RPMI7951 (cell line): ENCODE measurements at regions not wholly inside any gene's neighbourhood (a gene's known extent, or its start where the extent isn't known, plus 50 kb on each side); places are given as distances from the start of the nearest gene placed in this dataset.
"Not testable (repeated sequence)": the region's sequence is repeated elsewhere in the genome, so short reads cannot be mapped to it uniquely, and the experiment has no call there.

Experiments used
- DNase-seq: peaks from one replicate; pipeline ENCODE4 v3.0.0-alpha.2; 2012; ENCODE audit warnings: low read depth

- DNase-seq, result peak; percentile 34
These were observed 142.3 kb upstream of the KCNJ18 start for GRCh38 chr17:21550031-21550430.

DNA sequence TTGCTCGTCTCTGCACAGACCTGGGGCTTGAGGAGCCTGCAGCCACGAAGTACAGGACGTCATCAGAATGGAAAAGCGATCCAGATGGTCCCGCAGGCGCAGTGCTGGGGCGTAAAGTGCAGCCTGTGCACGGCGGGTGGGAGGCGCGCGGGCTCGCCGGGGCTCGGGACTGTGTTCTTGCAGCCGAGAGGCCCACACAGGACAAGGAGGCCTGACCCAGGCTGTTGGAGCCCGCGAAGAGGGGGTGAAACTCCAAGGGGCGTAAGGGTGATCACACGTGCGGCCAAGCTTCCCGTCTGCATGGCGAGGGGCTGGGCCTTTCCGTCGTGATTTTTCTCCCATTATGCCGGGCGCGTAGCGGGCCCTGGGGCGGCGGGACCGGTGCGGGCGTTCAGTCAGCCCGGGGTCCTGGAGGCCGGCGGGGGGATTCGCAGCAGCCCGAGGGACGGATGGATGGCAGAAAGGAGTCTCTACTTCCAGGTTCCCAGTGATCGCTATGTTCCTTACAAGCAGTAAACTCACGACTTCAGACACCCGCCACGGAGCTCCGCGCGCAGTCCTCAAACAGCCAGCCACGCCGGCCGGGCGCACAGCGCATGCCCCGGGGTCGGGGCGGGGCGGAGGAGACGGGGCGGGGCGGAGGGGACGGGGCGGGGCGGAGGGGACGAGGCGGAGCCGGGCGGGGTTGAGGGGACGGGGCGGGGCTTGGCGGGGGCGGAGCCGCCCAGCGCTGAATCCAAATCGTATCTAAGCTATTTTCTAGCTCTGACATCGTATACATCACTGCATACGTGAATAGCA lies 141.0 kb upstream of the KCNJ18 start:
- DNase-seq, result peak; percentile 77

DNA sequence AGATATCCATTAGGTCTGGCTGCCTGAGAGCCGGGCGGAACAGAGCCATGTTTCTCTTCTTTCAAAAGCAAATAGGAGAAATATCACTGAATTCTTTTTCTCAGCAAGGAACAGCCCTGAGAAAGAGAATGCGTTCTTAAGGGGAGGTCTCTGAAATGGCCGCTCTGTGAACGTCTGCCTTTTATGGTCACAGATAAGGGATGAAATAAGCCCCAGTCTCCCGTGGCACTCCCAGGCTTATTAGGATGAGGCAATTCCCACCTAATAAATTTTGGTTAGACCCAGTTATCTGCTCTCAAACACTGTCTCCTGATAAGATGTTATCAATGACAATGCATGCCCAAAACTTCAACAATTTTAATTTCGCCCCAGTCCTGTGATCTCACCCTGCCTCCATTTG lies 133.4 kb upstream of the KCNJ18 start:
- not testable (repeated sequence) for DNase-seq

GRCh38 chr17:21564262-21564661 lies 128.1 kb upstream of the KCNJ18 start:
- DNase-seq, result no peak

DNA sequence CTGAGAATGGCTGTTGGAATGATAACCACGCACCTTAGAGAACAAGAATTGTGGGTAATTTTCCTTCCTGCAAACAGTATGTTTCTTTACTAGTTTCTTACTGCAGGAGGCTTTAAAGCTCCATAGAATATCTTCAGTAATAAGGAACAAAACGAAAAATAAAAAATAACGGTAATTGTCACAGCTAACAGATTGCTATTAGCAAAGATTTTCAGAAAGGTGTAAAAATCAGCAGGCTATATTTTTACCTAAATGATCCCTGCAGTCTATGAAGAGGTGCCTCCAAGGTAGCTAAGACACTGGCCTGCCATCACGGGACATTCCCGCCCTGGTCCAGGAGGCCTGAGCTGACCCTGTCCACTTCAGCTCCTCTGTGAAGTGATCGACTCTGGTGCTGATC lies 127.6 kb upstream of the KCNJ18 start:
- not testable (repeated sequence) for DNase-seq

- DNase-seq, result not testable (repeated sequence)
These were observed 121.9 kb upstream of the KCNJ18 start for GRCh38 chr17:21570427-21570826.

GRCh38 chr17:21572148-21572547 lies 120.2 kb upstream of the KCNJ18 start:
- not testable (repeated sequence) for DNase-seq

GRCh38 chr17:21573271-21573960 lies 118.9 kb upstream of the KCNJ18 start:
- not testable (repeated sequence) for DNase-seq

DNA sequence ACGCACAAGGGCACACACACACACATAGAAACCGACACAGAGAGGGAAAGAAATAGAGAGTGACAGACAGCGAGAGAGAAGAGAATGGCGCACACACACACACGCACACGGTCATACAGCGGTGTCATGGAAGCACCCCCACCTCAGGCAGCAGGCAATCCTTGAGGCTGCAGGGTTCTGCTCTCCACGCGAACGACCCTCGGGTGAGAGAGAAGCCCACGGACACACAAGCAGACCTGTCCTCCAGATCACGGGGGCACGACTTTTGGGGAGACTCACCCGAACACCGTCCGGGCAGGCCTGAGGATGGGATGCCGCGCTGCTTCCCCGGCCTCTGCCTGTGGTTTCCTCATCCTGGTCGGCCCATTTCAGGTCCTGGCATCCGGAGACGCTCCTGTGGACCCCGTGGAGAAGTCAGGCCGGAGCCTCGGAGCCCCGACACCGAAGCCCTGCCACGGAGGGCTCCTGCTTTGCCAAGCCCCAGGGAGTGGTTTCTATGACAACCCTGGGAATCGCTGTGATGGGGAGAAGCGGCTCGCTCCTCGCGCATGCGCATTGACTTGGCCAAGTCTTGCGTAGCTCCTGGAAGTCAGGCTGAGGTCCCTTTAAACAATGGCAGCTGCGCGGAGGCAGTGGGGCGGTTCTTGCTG lies 118.2 kb upstream of the KCNJ18 start:
- DNase-seq, result peak; percentile 72

GRCh38 chr17:21574611-21575255 lies 117.6 kb upstream of the KCNJ18 start:
- not testable (repeated sequence) for DNase-seq

GRCh38 chr17:21578783-21579182 lies 113.5 kb upstream of the KCNJ18 start:
- not testable (repeated sequence) for DNase-seq

GRCh38 chr17:21592774-21593173 lies 99.5 kb upstream of the KCNJ18 start:
- no peak for DNase-seq

- DNase-seq, result not testable (repeated sequence)
These were observed 98.7 kb upstream of the KCNJ18 start for GRCh38 chr17:21593452-21594105.

DNA sequence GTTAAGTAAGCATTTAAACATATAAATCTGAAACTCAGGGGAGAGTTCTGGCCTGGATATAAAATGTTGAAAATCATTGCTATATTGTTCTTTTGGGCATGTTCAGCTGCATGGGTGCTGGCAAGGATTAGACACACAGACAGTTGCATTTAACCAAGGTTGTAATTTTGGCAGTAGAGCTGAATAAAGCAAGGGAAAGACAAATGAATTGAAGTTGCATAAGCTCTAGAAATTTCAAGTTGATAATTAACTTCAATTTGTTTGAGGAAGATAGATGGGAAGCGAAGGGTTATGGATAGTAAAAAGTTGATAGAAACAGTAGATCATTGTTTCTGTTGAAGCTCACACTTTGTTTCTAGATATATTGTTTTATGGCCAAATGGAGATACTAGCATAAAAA lies 97.2 kb upstream of the KCNJ18 start:
- no peak for DNase-seq

GRCh38 chr17:21602176-21602575 lies 90.1 kb upstream of the KCNJ18 start:
- DNase-seq, result no peak

- DNase-seq, result not testable (repeated sequence)
These were observed 89.0 kb upstream of the KCNJ18 start for GRCh38 chr17:21603292-21603691.

- DNase-seq, result not testable (repeated sequence)
These were observed 80.9 kb upstream of the KCNJ18 start for GRCh38 chr17:21611443-21611842.

DNA sequence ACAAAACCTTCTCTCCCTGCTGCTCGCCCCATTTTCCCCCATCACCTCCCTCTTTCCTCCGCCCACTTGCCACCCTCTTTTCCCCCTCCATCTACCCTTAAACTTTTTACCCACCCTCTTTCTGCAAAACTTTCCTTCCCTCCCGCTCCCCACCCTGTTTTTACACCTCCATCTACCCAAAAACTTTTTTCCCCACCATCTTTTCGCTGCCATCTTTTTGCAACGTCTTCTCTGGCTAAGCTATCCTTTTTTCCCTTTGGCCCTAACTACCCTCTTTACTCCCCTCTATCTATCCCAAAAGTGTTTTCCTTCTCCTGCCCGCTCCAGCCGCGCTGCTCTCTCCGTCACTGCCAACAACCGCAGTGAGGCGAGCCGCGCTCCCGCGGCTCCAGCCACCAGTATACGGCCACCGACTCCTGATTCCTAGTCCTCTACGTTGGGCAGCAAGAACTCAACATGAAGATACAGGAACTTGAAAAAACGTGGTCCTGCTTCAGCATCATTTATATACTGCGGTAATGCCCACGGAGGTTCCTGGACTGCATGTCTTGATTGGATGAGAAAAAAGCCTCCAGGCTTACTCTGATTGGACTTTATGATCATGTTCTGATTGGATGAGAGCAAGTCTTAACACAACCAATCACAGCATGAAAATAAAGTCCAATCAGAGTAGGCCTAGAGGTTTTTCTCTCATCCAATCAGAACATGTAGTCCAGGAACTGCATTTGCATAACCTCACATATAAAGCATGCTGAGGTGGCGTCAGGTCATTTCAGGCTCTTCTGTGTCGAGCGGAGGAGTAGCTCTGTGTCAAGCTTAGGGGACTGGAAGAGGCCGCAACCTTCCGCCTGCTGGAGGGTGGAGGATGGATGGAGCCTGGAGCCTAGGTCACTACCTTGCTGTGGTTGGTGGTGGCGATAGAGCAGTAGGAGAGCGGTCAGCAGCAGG lies 79.9 kb upstream of the KCNJ18 start:
- not testable (repeated sequence) for DNase-seq

DNA sequence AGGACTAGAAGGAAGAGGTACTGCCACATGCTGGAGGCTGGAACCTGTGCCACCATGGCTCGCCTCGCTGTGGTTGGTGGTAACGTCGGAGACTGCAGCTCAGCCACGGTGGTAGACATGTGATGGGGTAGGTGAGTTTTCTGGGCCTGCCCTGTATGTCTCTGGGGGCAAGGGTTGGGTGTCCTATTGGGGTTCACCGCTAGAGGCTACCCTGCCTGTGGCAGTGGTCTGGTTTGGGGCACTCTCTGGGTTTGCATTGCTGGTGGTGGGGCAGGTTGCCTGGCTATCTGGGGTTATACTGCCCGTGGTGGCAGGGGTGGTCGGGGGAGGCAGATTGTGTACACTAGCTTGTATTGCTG lies 79.3 kb upstream of the KCNJ18 start:
- DNase-seq, result no peak

DNA sequence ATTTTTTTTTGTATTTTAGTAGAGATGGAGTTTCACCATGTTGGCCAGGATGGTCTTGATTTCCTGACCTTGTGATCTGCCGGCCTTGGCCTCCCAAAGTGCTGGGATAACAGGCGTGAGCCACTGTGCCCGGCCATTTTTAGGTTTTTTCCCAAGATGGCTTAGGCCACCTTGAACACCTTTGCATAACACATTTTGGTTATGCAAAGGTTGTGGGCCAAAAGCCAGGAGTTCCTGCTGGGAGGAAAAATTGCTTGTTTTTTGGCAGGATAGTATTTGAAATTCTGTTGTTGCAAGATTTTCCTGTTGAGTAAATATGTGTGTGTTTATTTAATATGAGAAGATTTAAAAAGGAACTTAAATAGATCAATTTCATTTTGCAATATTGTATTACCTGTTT lies 65.3 kb upstream of the KCNJ18 start:
- not testable (repeated sequence) for DNase-seq
